Ovary (tissue), 7 donors: ENCODE measurements at regions not wholly inside any gene's neighbourhood (a gene's known extent, or its start where the extent isn't known, plus 50 kb on each side); places are given as distances from the start of the nearest gene placed in this dataset.

Source experiments
- DNase-seq, 5 donors: peaks; one replicate each; pipeline ENCODE4 v3.0.0-alpha.2; 2019 to 2020
- H3K27ac ChIP-seq, 2 donors: fragments of 200-600 bp; one replicate each; pipeline versions ENCODE4 v1.5.1 to v1.8.0; 2019 to 2022
- H3K27me3 ChIP-seq: fragments of 200-600 bp; one replicate; pipeline ENCODE4 v1.8.0; 2022
- H3K36me3 ChIP-seq: fragments of 200-600 bp; sonication (generic); one replicate; pipeline ENCODE4 v1.5.1; 2019
- H3K4me1 ChIP-seq: one replicate; pipeline ENCODE4 v1.8.1; 2013; ENCODE audit warnings: mild to moderate bottlenecking, moderate library complexity; ENCODE audit not compliant: insufficient read depth
- H3K4me3 ChIP-seq: fragments of 200-600 bp; sonication (generic); one replicate; pipeline ENCODE4 v1.5.1; 2017
- H3K9me3 ChIP-seq, 2 donors: fragments of 200-600 bp in 1 of 2; sonication (generic) in 1 of 2; one replicate each; pipeline versions ENCODE4 v1.5.1 to v1.8.1; 2013 to 2019; ENCODE audit warnings: mild to moderate bottlenecking in 1 of 2, moderate library complexity in 1 of 2
- EP300 ChIP-seq: sonication (generic); formaldehyde crosslinking; IDR thresholded peaks from one replicate; pipeline ENCODE4 v1.6.1; 2017; ENCODE audit warnings: antibody characterized with exemption
- POLR2A ChIP-seq: fragments of 450-650 bp; IDR thresholded peaks from one replicate; pipeline ENCODE4 v1.6.1; 2017; ENCODE audit warnings: antibody characterized with exemption, mild to moderate bottlenecking, moderate library complexity
- WGBS, 3 donors: extraction: QIAGEN DNeasy Blood & Tissue Kit in 1 of 3; methylation state at CpG; one replicate each; pipeline versions ENCODE4 v1.1.5 to v1.1.7; 2013 to 2017; 5-methylcytosine and 5-hydroxymethylcytosine counted together
- intact Hi-C, 4 donors: fragments of 100-400 bp; cut with DNase I; formaldehyde crosslinking; loops; one replicate each; pipeline versions ENCODE4 v1.11.0 to v1.15.1; 2022 to 2023
- TF ChIP-seq, protein P1 (sequence below), 3 donors: fragments of 450-650 bp in 2 of 3; fragments of 200-600 bp in 1 of 3; IDR thresholded peaks; one replicate each; pipeline versions ENCODE4 v1.5.1 to v1.8.0; 2016 to 2022; ENCODE audit warnings: antibody characterized with exemption in 3 of 3, mild to moderate bottlenecking in 1 of 3
- donor health status: DM: no; HTN: no; CAD: no; lungs with moderate emphysema.
- donor health status: DM: no; HTN: no; CAD: no.
- donor health status: Bipolar disorder and iron deficiency.
- donor health status: DM: no; HTN: no; CAD: no.
- donor health status: DM: yes; HTN: yes; CAD: no.

DNA sequence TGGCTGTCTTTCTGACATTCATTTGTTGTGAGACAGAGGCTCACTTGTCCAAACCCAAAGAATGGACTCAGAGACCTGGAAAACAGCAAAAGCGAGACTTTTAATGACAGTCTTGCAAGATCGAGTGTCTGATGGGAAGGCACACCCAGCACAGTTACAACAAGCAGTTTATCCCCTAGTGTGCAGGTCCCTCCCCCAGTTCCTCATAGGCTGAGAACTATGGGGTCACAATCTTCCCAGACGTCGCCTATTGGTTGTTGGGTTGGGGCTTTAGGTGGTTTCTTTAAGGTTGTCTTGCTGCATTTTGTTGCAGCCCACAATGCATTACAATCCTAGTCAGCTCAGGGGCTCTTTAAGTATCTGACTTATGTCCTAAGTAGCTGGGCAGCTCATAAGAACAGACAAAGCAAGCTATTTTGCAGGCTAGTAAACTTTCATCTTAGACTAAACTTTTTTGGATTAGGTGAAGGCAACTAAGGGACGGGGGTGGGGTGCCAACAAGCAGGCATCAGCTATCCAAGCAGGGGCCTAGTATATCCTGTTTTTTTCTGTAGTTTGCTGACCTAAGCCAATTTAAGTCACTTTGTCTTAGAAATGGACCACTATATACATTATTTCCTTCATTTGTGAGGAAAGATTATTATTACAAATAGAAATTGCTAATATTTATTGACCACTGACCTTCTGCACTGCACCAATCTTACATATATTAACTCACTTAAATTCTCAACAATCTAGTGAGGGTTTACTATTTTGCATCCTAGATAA, 151.8 kb downstream of the SETD4 start:
- no peak overlapping the region for H3K27ac ChIP-seq
- no peak for DNase-seq
- intact Hi-C loops = no loop called here
- WGBS, 3 donors = 79 to 90% (median 80%) methylated on average over 5 of the region's 5 CpGs
- H3K9me3 ChIP-seq = no peaks in the 10 kb centered on the region
- no peaks in the 10 kb centered on the region for H3K27me3 ChIP-seq
- H3K36me3 ChIP-seq = no peaks in the 10 kb centered on the region
- H3K4me1 ChIP-seq = peaks cover 5% of the 10 kb centered on the region
- TF ChIP-seq POLR2A (no peak), EP300 (no peak)
- TF ChIP-seq, protein P1, sequence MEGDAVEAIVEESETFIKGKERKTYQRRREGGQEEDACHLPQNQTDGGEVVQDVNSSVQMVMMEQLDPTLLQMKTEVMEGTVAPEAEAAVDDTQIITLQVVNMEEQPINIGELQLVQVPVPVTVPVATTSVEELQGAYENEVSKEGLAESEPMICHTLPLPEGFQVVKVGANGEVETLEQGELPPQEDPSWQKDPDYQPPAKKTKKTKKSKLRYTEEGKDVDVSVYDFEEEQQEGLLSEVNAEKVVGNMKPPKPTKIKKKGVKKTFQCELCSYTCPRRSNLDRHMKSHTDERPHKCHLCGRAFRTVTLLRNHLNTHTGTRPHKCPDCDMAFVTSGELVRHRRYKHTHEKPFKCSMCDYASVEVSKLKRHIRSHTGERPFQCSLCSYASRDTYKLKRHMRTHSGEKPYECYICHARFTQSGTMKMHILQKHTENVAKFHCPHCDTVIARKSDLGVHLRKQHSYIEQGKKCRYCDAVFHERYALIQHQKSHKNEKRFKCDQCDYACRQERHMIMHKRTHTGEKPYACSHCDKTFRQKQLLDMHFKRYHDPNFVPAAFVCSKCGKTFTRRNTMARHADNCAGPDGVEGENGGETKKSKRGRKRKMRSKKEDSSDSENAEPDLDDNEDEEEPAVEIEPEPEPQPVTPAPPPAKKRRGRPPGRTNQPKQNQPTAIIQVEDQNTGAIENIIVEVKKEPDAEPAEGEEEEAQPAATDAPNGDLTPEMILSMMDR (IDR thresholded peaks at IDR 0.05) = no peak
- no peak overlapping the region for H3K4me3 ChIP-seq

DNA sequence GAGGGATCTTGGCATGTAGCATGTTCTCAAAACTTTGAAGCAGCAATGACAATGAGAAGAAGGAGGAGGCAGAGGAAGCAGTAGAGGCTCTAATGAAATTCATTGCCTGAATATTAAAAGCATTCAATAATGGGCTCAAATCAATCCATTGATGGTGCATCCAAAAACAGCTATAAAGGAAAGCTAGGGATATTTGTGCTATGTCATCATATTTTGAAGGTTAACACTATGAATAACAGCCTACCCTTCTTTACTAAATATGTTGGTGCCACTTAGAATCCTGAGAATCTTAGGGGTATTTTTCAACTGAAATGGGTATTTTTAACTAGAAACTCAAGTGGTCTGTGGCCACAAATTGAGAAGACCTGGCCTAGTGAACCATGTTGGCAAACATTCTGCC, 153.7 kb downstream of the SETD4 start:
- intact Hi-C loops = no loop called here
- H3K27me3 ChIP-seq = no peaks in the 10 kb centered on the region
- TF ChIP-seq EP300 = no peak
- TF ChIP-seq, protein P1 (IDR thresholded peaks at IDR 0.05) = no peak
- DNase-seq = no peak
- no peak overlapping the region for H3K4me3 ChIP-seq
- no peaks in the 10 kb centered on the region for H3K36me3 ChIP-seq
- H3K9me3 ChIP-seq = no peaks in the 10 kb centered on the region
- no peak overlapping the region for H3K27ac ChIP-seq
- peaks cover 5% of the 10 kb centered on the region for H3K4me1 ChIP-seq

DNA sequence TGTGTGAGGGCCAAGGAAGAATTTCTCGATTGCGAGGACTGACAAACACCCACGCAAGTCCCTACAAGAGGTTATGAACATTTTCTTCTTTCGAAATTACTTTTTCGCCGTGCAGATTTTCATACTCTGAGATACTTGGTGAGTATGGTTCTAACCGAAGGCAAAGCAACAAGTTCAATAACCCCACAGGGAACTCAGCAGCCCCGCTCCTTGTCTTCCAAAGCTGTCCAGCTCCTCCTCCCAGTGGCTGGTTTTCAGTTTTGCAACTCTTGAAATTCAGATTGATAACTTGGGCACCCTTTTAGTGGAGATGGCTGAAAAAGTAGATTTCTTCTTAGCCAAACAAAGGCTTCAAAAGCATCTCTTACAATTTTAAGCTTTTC, 154.4 kb downstream of the SETD4 start:
- intact Hi-C loops = no loop called here
- no peak overlapping the region for H3K27ac ChIP-seq

DNA sequence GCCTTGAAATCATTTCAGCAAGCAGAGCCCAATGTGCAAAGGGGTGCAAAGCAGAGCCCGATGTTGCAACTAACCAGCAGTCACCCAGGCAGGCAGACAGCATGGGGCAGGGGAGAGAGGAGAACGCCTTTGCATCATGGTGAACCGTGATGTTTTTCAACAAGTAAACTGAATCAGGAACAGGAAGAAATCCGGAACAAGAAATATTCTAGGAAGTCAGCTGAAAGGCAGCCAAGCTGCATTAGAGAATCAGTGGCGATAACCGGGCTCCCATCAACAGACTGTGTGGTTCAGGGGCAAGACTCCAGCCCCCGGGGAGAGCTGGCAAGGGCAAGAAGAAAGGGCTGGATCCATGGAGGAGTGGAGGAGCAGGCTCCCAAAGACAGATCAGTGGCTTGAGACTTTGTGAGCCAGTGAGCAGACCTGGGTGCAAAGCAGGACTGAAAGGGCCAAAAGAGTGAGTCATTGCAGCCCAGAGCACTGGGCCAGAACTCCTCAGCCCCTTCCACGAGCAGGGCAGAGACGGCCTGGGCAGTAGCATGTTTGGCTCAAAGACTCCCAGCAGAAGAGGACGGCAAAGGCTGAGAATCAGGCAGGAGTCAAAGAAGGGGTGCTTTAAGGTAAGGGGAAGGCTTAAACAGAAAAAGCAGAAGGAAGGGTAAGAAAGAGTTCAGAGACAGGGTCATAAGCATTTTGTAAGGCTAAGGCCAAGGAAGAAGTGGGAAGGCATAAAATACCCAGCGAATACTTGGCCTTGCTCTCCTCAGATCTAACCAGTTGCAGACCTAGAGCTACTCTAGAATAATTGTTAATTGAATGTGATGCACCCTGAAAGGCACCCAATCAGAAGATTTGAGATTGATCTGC, 155.0 kb downstream of the SETD4 start:
- H3K27me3 ChIP-seq = no peaks in the 10 kb centered on the region
- TF ChIP-seq, protein P1 (IDR thresholded peaks at IDR 0.05) = no peak
- TF ChIP-seq POLR2A = no peak
- TF ChIP-seq EP300 = no peak
- no peaks in the 10 kb centered on the region for H3K9me3 ChIP-seq
- no peak overlapping the region for H3K4me3 ChIP-seq
- DNase-seq = peak in 1 of 5 donors; percentile 18
- peaks cover 5% of the 10 kb centered on the region for H3K4me1 ChIP-seq
- 40 to 46% (median 41%) methylated on average over 11 of the region's 11 CpGs for WGBS, 3 donors
- intact Hi-C loops = no loop called here
- no peaks in the 10 kb centered on the region for H3K36me3 ChIP-seq
- no peak overlapping the region for H3K27ac ChIP-seq

More for the DNA sequence above, 154.4 kb downstream of the SETD4 start:
- H3K4me3 ChIP-seq = no peak overlapping the region
- no peaks in the 10 kb centered on the region for H3K27me3 ChIP-seq
- 85 to 92% (median 92%) methylated on average over 8 of the region's 8 CpGs for WGBS, 3 donors
- DNase-seq = no peak
- TF ChIP-seq POLR2A (no peak), EP300 (no peak)
- TF ChIP-seq, protein P1 (IDR thresholded peaks at IDR 0.05) = no peak
- peaks cover 5% of the 10 kb centered on the region for H3K4me1 ChIP-seq
- no peaks in the 10 kb centered on the region for H3K9me3 ChIP-seq
- H3K36me3 ChIP-seq = no peaks in the 10 kb centered on the region
